Activated gamma-delta T cell treated with Interleukin-2 at 50 U/mL for 16 hours (primary cell): ENCODE measurements at regions not wholly inside any gene's neighbourhood (a gene's known extent, or its start where the extent isn't known, plus 50 kb on each side); places are given as distances from the start of the nearest gene placed in this dataset.
"Not testable (repeated sequence)": the region's sequence is repeated elsewhere in the genome, so short reads cannot be mapped to it uniquely, and the experiment has no call there.

Experiments used
- DNase-seq: peaks from one replicate; pipeline ENCODE4 v3.0.0-alpha.2; 2020

DNA sequence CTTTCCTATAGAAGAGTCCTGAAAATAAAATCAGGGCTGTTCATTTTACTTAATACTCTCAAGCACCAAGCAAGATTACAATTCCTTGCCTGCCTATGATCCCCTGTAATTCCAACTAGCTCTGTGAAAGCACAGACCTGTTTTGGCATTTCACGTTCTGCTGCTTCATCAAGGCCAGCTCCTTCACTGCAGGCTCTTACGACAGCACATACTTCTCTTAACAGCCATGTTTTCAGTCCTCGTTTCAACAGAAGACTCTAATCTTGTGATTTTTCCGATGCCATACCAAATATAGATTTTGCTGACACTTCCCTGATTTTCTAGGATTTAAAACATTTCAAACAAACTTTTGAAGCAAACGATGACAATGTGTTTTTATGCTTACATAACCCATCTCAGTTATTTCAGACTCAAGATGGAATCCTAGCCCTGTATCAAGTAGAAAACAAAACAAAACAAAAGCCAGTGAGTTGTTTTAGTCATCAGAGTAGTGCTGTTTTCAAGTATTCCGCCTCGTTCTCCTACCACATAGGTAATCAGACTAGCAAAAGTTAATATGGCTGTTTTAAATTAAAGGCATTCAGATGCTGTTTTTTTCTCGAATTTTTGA lies 616.5 kb upstream of the CITED2 start:
- no peak for DNase-seq

DNA sequence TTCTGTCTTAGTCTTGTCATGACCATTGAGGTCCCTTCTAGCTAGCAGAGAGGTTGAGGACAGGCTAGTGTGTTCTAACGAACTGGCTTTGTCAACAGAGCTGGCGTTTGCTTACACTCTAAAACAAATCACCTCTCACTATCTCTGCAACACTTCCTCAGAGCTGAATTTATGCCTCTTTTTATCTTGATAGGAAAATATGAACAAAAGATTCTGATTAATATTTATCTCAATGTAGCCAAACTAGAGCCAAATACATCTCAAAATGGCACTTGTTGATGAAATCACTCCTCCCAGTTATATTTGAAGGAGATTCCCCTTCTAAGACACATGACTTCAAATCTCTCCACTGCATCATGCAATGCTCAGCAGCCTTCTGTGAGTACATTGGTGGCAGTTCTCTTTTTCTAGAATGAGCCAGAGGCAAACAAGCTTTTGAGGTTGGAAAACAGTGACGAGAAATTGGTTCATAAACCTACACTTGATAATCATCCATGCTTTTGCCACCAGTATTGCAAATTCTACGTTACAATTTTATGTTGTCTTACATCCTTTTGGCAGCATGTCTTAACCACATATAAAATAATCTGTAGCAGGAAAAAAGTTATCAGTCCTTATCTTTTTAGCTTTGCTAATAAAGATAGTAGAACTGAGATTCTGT lies 615.7 kb upstream of the CITED2 start:
- no peak for DNase-seq

DNA sequence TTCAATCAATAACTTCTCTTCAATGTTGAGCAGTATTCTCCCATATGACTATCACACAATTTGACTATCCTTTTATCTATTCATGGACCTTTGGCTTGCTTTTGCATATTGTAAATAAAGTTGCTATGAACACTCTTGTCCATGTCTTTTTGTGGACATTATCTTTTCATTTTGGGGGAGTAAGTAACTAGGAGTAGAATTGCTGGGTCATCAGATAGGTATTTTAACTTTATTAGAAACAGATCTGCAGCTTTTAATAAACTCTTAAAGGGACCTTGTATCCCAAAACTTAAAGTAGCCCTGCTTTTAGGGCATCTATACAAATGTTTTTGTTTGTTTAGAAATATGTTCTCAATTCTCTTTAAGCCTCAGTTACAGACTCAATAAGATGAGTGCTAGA lies 614.2 kb upstream of the CITED2 start:
- no peak for DNase-seq

DNA sequence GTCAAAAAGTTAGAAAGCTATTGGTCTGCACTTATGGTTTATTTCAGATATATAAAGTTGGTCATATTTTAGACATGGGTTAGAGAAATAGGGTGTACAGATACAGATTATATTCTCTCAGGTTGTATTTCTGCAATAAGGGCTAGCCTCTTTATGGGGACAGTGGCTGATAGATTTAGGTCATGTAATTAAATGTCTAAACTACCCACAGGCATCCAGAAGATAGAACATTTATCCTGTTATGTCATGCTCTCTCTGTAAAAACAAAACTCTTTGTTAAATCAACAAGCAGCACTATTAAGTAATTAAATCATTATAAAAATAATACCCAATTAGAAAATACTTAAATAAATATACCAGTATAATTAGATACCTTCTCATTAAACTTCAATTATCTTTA lies 612.6 kb upstream of the CITED2 start:
- no peak for DNase-seq

DNA sequence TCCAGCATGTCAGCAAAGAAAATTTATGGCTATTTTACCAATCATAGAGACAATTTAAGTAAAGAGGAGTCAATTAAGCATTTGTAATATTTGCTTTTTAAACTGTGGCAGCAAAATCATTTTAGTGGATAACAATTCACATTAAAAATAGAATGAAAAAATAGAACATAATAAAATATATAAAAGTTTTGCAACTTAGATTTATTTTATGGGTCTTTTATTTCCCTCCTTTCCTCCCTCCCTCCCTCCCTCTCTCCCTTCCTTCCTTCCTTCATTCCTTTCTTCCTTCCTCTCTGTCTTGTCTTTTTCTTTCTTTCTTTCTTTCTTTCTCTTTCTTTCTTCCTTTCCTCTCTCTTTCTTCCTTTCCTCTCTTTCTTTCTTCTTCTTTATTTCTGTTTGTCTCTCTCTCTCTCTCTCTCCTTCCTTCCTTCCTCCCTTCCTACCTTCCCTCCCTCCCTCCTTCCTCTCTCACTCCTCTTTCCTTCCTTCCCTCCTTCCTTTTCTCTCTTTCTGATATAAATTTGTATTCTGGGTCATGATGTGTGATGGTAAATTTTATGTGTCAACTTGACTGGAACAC lies 610.9 kb upstream of the CITED2 start:
- no peak for DNase-seq

DNA sequence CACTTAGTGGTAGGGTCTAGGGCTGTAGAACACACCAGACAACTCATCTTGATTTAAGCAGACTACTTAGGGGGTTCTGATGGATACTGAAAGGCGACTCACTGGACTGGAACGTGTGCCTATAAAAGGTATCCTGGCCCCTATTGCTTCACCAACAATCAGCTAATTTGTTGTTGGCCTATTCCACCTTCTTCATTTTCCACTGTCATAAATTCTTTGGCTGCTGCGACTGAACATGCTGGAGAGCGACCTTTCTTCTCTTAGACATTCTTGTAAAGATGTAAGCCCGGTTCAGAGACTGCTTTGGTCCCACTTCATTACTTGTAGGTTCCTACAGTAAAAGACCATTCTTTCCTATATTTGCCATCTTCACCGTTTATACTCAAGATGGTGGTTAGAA lies 609.9 kb upstream of the CITED2 start:
- DNase-seq = no peak

DNA sequence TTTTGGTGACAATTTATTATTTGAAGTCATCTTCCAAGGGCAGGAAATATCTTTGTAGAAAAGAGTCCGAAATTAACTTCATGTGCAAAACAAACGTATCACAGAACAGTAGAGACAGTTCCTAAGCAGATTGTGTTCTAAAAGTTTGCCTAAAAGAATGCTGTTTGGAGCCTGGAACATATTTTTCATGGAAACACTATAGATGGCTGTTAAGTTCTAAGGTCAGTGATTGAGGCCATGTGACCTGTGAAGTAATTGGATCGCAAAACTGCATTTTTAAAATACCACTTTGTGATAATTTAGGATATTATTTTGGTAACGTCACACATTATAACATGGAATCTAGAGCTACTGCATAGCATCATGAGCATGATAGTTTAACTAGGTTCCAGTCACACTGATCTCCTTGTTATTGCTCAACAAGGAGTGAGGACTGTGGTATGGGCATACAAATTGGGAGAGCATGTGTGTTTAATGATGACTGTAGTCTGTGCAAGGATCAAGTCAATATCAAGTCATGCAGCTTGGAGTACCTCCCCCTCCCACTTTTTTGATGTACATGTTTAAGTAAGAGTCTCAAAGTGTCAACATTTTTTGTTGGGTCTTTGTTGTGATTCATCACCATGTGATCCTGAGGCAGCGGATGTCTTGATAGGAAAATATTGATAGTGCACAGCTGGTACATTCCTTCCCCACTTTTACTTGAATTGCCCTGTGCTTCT lies 609.3 kb upstream of the CITED2 start:
- no peak for DNase-seq

DNA sequence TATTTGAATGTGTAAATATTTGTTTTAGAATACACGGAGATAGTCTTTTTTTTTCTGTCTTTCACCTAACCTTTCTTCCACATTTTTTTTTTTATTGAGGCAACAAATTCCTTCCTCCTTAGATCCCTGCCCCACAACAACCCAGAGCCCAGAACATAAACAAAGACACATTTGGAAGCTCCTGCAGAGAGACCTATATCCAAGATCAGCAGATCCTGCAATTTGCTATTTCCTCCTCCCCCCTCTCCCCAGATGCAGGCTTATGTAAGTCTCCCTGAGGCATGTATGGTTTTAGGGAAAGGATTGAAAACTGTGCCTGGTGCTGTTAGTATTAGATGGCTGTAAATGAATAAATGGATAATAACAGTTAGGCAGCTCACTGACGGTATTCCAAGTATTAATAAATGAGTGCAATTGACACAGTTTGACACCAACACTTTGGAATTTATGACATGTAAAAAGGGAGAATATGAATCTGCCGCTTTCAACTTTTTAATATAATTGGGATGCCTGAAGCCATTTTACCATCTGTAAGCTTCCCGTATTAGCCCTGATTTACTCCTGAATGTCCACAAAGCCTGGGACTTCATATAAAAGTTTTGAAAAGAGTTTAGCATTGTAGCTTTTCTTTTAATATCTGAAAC lies 608.3 kb upstream of the CITED2 start:
- DNase-seq = no peak

DNA sequence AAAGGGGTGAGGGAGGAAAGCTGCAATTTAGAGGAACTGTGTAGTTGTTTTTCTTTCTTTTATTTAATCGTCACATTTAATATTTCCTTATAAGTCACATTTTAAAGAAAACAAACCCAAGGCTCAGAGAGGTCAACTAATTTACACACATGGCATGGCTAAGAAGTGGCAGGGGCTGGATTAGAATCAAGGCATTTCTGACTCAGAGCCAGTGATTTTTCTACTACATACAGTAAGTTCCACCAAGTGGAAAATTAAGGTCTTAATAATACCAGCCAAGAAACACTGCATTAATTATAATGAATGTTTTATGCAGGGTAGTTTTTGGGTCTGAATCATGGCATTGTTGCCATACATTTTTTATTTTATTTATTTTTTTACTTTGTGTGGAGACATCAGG lies 607.7 kb upstream of the CITED2 start:
- DNase-seq = no peak

DNA sequence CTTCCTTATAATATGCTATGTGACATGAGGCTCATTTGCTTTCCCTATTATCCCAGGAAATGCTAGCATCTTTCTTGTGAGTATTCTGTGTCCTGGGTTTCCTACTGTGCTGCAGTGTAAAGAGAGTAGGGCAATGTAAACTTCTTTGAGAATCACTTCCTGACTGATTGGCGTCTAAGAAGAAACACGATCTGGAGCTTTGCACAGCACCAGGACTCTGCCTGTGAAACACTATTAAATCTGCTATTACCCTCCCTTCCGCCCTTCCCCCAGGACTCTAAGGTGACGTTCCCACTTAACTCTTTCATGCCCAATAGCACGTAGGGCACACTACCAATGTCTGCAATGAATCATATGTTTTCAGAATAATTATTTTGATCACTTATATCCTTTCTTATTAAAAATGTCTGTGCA lies 607.3 kb upstream of the CITED2 start:
- DNase-seq = no peak

DNA sequence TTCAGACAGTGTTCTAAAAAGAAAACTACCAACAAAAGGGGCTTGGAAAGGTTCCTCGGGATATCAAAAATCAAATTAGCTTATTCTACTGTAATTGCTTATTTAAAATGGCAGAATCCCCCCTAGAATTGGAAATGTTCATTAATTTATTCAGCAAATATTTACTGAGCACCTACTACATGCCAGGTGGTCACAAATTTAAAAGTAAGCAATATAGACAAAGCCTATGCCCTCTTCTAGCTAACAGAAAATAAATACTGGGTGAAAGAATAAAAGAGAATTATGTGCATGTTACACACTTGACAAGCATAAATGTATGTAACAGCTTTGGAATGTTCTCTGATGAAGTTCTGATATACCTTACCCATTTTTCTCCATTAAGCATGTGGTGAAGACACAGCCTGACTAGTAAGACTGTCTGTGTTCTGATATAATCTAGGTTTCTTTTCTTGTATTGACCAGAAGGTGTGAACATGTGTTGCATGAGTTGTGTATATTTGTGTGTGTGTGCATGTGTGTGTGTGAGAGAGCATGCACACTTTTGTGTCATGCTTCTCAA lies 606.7 kb upstream of the CITED2 start:
- DNase-seq = no peak

DNA sequence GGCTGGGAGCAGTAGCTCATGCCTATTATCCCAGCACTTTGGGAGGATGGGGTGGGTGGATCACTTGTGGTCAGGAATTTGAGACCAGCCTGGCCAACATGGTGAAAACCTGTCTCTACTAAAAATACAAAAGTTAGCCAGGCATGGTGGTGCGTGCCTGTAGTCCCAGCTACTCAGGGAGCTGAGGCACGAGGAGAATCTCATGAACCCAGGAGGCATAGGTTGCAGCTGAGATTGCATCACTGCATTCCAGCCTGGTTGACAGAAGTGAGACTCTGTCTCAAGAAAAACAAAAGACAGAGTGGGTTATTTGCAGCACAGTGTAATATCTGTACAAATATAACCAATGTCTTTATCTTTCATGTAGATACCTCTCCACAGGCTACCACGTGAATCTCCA lies 606.2 kb upstream of the CITED2 start:
- not testable (repeated sequence) for DNase-seq

DNA sequence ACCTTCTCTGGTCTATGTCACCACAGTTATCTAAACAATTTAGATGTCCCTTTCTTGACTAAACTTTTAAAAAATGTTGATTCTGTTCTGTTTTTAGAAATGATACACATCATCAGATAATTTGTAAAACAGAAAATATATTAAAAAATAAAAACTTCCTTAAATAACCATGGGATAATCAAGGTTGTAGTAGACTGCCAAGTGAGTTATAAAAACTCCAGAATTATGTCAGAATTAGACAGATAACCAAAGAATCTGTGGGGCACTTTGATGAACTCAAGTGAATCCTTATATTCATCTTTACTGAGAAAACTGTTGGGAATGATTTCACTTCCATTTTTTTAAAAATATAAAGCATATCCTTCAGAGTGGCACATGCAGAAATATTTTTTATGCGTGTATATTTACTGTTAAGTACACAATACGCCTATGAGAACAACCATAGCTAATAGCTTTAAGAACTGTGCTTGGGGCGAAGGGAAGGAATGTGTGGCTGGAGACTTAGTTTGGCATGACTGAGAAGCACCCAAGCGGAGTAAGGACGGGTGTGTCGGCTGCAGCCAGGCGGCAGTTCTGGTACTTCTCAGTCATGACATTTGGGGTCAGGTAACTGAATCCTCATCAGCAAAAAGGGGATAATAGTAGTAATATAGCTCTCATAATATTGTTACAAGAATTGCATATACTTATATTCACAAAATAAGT lies 604.7 kb upstream of the CITED2 start:
- no peak for DNase-seq

DNA sequence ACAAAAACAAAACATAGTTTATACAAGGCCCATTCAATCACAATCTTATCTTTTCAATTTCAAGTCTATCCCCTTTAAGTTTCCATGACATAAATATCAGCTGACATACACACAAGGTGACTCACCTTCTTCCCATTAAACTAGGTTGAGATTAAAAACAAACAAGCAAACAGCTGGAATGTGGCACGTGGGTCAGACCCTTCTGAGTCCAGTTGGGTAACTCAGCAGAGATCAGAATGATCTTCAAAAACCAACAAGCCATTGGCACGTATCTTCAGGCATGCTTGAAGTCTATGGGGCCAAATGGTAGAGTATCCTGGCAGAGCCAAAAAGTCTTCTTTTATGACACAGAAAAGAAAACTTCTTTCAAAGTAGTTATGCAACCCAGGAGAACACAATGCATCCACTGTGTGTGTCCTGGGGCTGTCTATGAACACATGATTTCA lies 603.5 kb upstream of the CITED2 start:
- DNase-seq = no peak

DNA sequence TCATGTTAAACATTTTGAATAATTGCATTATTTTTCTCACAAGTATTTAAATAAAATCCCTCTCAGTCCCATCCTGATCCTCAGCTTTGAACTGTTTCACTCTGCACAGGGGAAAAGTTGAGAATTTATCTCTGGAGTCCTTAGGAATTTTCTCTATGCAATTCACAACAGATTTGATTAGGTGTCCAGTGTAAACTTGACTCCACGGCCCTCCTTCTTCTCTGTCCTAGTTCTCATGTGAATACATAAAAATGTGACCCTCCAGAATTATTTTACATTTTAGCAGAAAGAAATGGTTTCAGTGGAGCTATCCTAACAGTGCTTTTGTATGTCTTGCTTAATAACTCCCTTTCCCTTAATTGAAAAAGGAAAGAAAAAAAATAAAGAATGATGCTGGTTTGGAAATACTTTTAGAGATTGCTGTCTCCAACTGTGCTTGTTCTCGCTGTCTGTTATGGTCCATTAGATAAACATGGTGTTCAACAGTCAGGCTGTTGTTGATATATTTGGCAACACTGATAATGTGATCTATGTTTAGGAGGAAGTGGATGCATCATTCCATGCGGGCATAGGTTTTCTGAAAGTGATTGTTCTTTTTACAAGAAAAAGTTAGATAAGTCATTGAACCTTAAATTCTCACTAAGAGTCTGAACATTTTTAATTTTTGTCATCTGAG lies 599.4 kb upstream of the CITED2 start:
- no peak for DNase-seq

DNA sequence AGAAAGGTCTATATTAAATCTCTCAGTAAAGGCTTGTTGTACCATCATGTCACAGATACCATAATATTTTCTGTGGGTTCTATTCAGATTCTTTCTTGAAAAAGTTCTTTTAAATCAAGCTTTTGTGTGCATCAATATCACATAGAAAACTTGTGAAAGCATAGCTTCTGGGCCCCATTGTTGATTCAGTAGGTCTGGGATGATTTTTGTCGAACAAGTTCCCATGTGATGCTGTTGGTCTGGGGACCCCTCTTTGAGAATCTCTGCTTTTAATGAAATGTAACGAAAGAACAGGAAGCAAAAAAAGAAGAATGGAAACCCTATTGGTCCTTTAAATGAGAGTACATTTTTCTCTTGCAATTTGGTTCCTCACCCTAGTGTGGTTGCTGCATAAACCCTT lies 597.7 kb upstream of the CITED2 start:
- no peak for DNase-seq

DNA sequence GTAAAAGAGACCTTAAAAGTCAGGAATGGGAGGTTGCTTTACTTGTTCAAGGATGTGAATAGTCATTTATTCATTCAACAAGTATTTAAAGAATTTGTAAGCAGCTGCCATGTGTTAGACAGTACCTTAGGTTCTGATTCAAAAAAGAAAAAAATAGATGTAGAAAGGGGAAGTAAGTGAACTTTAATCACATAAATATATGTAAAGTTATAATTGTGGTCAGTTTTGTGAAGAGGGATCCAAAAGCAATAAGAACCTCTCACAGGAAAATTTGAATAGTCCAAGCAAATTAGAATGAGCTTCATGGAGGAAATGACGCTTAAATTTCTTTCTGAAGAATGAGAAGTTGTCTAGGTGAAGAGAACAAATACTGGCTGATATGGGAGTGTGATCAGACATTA lies 596.1 kb upstream of the CITED2 start:
- no peak for DNase-seq

DNA sequence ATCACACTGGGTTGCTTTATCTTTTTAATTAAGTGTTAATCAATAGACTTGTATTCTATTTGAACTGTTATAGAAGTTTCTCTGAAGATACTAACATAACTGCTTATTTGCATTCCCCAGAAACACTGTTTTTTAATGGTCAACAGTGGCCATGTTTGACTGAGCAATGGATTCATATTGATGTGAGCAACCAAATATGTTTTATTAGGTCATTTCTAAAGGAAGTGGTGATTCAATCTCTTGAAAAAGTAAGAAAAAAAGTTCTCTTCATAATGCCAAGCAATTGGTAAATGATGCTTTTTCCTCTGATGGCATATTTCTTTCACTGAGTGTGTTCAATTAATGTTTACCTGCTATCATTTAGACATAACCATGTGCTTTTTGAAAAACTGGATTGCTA lies 593.0 kb upstream of the CITED2 start:
- no peak for DNase-seq

DNA sequence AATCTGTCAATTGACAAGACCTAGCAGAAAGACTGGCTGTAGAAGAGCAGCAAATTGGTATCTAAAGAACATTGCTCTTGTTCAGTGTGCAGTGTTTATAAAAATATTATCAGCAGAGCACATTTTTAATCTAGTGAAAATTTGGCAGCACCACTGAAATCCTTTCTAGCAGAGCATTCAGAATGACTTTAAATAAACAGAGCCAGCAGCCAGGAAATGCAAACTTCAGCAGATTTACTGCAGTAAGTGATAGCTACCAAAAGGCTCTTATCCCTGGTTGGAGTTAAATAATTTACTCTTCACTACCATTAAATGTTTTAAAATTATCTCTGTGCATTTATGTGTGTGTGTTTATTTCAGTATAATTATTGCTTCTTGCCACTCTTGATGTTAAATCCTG lies 590.9 kb upstream of the CITED2 start:
- no peak for DNase-seq

DNA sequence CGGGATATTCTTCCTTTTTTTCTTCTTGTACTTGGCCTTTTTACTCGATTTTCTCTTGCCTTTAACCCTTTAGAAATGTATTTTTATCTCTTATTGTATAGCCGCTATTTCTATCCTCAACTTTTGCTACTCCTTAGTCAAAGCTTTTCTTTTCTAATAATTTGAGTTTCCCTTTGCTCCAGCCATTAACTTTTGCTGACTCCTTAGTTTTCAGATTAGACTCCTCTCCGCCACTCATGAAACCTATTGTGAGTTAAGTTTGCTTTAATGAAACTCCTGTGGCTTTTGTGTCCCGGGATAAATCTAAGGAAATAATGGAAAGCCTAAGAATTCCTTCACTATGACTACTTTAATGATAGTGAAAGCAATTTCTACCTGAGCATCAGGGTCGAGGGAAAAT lies 590.3 kb upstream of the CITED2 start:
- no peak for DNase-seq

DNA sequence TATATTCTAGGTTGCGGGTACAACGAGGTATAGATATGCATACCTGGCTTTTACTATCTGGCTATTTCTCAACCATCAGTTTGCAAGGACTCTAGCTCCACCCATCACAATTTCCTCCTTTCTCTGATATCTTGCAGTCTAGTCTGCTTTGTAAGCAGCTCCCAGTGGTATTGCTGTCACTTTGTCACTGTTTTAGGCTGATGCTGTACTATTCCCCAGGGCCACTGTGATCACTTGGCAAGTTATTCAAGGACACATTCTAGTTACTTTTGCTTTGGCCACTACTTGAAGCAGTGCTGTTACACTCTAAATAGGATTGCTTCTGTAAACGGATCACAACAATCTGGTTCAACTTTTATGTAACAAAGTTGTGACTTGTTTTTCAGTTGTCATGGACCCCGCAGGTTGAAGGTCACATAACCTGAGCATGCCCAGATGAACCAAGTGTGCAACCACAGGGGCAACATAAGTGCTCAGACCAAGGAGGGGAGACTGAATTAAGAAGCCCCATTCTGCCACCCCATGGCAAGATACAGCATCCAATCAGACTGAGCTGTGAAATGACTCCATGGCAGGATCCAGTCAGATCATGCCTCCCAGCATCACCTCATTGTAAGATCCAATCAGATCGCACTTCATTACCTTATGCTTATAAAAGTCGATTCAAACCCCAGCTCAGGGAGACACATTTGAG lies 588.4 kb upstream of the CITED2 start:
- DNase-seq = no peak
